ENCODE measurements at regions not wholly inside any gene's neighbourhood (a gene's known extent, or its start where the extent isn't known, plus 50 kb on each side); places are given as distances from the start of the nearest gene placed in this dataset.

GRCh38 chr18:55763298-55763697 is 175.3 kb upstream of the TCF4 start (continued):
- TF ChIP-seq, protein P1, sequence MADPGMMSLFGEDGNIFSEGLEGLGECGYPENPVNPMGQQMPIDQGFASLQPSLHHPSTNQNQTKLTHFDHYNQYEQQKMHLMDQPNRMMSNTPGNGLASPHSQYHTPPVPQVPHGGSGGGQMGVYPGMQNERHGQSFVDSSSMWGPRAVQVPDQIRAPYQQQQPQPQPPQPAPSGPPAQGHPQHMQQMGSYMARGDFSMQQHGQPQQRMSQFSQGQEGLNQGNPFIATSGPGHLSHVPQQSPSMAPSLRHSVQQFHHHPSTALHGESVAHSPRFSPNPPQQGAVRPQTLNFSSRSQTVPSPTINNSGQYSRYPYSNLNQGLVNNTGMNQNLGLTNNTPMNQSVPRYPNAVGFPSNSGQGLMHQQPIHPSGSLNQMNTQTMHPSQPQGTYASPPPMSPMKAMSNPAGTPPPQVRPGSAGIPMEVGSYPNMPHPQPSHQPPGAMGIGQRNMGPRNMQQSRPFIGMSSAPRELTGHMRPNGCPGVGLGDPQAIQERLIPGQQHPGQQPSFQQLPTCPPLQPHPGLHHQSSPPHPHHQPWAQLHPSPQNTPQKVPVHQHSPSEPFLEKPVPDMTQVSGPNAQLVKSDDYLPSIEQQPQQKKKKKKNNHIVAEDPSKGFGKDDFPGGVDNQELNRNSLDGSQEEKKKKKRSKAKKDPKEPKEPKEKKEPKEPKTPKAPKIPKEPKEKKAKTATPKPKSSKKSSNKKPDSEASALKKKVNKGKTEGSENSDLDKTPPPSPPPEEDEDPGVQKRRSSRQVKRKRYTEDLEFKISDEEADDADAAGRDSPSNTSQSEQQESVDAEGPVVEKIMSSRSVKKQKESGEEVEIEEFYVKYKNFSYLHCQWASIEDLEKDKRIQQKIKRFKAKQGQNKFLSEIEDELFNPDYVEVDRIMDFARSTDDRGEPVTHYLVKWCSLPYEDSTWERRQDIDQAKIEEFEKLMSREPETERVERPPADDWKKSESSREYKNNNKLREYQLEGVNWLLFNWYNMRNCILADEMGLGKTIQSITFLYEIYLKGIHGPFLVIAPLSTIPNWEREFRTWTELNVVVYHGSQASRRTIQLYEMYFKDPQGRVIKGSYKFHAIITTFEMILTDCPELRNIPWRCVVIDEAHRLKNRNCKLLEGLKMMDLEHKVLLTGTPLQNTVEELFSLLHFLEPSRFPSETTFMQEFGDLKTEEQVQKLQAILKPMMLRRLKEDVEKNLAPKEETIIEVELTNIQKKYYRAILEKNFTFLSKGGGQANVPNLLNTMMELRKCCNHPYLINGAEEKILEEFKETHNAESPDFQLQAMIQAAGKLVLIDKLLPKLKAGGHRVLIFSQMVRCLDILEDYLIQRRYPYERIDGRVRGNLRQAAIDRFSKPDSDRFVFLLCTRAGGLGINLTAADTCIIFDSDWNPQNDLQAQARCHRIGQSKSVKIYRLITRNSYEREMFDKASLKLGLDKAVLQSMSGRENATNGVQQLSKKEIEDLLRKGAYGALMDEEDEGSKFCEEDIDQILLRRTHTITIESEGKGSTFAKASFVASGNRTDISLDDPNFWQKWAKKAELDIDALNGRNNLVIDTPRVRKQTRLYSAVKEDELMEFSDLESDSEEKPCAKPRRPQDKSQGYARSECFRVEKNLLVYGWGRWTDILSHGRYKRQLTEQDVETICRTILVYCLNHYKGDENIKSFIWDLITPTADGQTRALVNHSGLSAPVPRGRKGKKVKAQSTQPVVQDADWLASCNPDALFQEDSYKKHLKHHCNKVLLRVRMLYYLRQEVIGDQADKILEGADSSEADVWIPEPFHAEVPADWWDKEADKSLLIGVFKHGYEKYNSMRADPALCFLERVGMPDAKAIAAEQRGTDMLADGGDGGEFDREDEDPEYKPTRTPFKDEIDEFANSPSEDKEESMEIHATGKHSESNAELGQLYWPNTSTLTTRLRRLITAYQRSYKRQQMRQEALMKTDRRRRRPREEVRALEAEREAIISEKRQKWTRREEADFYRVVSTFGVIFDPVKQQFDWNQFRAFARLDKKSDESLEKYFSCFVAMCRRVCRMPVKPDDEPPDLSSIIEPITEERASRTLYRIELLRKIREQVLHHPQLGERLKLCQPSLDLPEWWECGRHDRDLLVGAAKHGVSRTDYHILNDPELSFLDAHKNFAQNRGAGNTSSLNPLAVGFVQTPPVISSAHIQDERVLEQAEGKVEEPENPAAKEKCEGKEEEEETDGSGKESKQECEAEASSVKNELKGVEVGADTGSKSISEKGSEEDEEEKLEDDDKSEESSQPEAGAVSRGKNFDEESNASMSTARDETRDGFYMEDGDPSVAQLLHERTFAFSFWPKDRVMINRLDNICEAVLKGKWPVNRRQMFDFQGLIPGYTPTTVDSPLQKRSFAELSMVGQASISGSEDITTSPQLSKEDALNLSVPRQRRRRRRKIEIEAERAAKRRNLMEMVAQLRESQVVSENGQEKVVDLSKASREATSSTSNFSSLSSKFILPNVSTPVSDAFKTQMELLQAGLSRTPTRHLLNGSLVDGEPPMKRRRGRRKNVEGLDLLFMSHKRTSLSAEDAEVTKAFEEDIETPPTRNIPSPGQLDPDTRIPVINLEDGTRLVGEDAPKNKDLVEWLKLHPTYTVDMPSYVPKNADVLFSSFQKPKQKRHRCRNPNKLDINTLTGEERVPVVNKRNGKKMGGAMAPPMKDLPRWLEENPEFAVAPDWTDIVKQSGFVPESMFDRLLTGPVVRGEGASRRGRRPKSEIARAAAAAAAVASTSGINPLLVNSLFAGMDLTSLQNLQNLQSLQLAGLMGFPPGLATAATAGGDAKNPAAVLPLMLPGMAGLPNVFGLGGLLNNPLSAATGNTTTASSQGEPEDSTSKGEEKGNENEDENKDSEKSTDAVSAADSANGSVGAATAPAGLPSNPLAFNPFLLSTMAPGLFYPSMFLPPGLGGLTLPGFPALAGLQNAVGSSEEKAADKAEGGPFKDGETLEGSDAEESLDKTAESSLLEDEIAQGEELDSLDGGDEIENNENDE (IDR thresholded peaks at IDR 0.05; ENCODE audit: insufficient replicate concordance, low read length) = no peak
- TF ChIP-seq ATF2 (IDR thresholded peaks at IDR 0.05; ENCODE audit: low read length) (no peak), POU5F1 (IDR thresholded peaks at IDR 0.05; ENCODE audit: low read depth, low read length) (no peak), SIN3A (conservative IDR thresholded peaks at IDR 0.05 in 1 of 2, IDR thresholded peaks at IDR 0.05 in 1 of 2; ENCODE audit: low read depth in 1 of 2, low read length in 2 of 2) (no peak), ZNF274 (IDR thresholded peaks at IDR 0.05; ENCODE audit: borderline replicate concordance, extremely low read depth, low read length) (no peak), BACH1 (IDR thresholded peaks at IDR 0.05; ENCODE audit: low read length) (no peak)
- TF ChIP-seq, protein P2, sequence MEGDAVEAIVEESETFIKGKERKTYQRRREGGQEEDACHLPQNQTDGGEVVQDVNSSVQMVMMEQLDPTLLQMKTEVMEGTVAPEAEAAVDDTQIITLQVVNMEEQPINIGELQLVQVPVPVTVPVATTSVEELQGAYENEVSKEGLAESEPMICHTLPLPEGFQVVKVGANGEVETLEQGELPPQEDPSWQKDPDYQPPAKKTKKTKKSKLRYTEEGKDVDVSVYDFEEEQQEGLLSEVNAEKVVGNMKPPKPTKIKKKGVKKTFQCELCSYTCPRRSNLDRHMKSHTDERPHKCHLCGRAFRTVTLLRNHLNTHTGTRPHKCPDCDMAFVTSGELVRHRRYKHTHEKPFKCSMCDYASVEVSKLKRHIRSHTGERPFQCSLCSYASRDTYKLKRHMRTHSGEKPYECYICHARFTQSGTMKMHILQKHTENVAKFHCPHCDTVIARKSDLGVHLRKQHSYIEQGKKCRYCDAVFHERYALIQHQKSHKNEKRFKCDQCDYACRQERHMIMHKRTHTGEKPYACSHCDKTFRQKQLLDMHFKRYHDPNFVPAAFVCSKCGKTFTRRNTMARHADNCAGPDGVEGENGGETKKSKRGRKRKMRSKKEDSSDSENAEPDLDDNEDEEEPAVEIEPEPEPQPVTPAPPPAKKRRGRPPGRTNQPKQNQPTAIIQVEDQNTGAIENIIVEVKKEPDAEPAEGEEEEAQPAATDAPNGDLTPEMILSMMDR (IDR thresholded peaks at IDR 0.05; ENCODE audit: control extremely low read depth in 1 of 3, insufficient read depth in 1 of 3, low read depth in 1 of 3, low read length in 3 of 3) = no peak

Data from H1 (cell line).